SJSA1 (cell line): ENCODE measurements at regions not wholly inside any gene's neighbourhood (a gene's known extent, or its start where the extent isn't known, plus 50 kb on each side); places are given as distances from the start of the nearest gene placed in this dataset.
A peak's percentile ranks its signal among the peaks of the same experiment; 100 is the strongest.

Experiments used
- DNase-seq, 2 experiments: peaks; one replicate each; pipeline ENCODE4 v3.0.0-alpha.2; 2015 to 2020; ENCODE audit warnings: low spot score in 2 of 2, low read depth in 1 of 2
- H3K27ac ChIP-seq: fragments of 250-450 bp; sonication (Bioruptor Pico); 2 replicates; pipeline ENCODE4 v1.5.1; 2020; ENCODE audit warnings: mild to moderate bottlenecking, moderate library complexity
- H3K27me3 ChIP-seq: fragments of 250-450 bp; sonication (Bioruptor Pico); replicated peaks from 2 replicates; pipeline ENCODE4 v1.5.1; 2020; ENCODE audit warnings: mild to moderate bottlenecking, moderate library complexity
- H3K36me3 ChIP-seq: fragments of 250-450 bp; sonication (Bioruptor Pico); 2 replicates; pipeline ENCODE4 v1.5.1; 2020; ENCODE audit warnings: mild to moderate bottlenecking
- H3K4me1 ChIP-seq: fragments of 250-450 bp; sonication (Bioruptor Pico); replicated peaks from 2 replicates; pipeline ENCODE4 v1.6.1; 2021; ENCODE audit warnings: mild to moderate bottlenecking
- H3K4me3 ChIP-seq: fragments of 250-450 bp; sonication (Bioruptor Pico); 2 replicates; pipeline ENCODE4 v1.5.1; 2020; ENCODE audit warnings: mild to moderate bottlenecking
- H3K9me3 ChIP-seq: fragments of 250-450 bp; sonication (Bioruptor Pico); replicated peaks from 2 replicates; pipeline ENCODE4 v1.5.1; 2020; ENCODE audit warnings: mild to moderate bottlenecking

DNA sequence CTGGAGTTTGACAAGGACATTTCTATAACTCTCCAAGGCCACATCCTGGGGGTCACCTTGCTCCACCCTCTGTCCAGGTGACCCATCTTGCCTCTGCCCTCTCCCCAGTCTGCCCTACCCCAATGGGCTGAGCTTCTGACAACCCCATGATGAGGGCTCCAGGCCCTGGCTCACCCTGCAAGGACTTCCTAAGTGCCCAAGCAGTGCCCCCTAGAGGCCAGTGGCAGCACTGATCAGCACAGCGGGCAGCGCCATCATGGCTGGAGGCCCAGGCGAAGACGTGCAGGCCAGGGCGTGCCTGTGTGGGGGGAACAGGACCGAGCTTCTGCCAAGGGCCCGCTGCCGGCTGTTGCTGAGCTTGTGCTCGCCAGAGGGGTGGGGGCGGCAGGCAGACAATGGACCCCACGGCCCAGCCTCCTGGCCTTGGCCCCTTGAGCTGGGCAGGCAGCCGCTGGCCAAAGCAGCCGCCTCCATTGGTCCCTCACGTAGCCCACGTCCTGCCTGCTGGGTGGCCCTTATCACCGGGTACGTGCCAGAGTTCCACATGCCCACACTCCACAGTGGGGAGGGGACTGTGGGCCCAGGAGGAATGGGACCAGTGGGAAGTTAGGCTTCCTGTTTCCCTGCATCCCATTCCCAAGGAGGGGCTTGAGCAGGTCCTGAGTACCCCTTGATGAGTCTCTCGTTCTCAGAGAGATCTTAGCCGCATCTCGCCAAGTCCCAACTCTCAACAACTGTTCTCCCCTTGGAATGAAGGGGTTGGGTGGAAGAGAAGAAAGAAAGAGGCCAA, 64.3 kb downstream of the MRPL14 start:
- peaks cover 67% of the 10 kb centered on the region for H3K4me1 ChIP-seq
- H3K27ac ChIP-seq: no peak overlapping the region
- no peaks in the 10 kb centered on the region for H3K9me3 ChIP-seq
- no peaks in the 10 kb centered on the region for H3K36me3 ChIP-seq
- no peak overlapping the region for H3K4me3 ChIP-seq
- H3K27me3 ChIP-seq: no peaks in the 10 kb centered on the region
- DNase-seq: no peak

GRCh38 chr6:44062105-44062770, 65.0 kb downstream of the MRPL14 start:
- Histone ChIP-seq H3K27ac (no peak overlapping the region), H3K27me3 (no peaks in the 10 kb centered on the region), H3K36me3 (no peaks in the 10 kb centered on the region), H3K4me1 (peaks cover 68% of the 10 kb centered on the region), H3K9me3 (no peaks in the 10 kb centered on the region), H3K4me3 (no peak overlapping the region)
- no peak for DNase-seq

- H3K4me3 ChIP-seq: no peak overlapping the region
- no peaks in the 10 kb centered on the region for H3K27me3 ChIP-seq
- no peaks in the 10 kb centered on the region for H3K9me3 ChIP-seq
- no peak overlapping the region for H3K27ac ChIP-seq
- DNase-seq: no peak
- no peaks in the 10 kb centered on the region for H3K36me3 ChIP-seq
- peaks cover 70% of the 10 kb centered on the region for H3K4me1 ChIP-seq
Observed at GRCh38 chr6:44061375-44062104, 65.7 kb downstream of the MRPL14 start.

DNA sequence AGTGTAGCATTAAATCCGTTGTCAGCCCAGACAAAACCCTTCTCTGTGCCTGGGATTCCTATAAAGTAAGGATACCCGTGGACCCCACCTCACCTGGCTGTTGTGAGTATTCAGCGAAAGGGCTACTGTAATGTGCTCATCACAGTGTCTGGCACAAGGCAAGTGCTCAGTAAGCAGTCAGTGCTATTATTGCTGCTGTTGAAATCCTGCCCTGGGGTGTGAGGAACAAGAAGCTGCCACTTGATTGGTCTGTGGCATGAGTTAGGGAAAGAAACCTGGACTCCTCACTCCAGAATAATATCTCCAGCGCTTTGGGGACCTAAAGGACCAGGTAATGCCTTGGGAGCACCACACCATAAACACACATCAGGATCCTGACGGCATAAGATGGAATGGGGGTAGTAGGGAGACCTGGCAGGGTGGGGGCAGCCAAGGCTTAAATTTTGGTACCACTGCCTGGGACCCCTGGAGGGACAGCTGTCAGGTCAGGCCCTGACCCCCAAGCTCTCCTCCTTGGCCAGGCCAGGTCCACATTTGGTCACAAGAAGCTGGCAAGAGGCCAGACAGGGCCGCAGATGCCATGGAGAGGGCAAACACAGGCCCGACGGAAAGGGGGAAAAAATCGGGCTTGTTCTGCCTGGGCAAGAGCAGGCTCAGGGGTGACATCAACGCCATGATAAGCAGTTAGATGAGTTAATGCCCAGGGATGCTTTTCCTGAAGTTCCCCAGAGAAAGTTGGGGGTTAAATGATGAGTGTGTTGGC, 66.5 kb downstream of the MRPL14 start:
- Histone ChIP-seq H3K9me3 (no peaks in the 10 kb centered on the region), H3K27ac (no peak overlapping the region), H3K4me1 (peaks cover 71% of the 10 kb centered on the region), H3K27me3 (no peaks in the 10 kb centered on the region), H3K36me3 (no peaks in the 10 kb centered on the region), H3K4me3 (no peak overlapping the region)
- no peak for DNase-seq

- Histone ChIP-seq H3K9me3 (no peaks in the 10 kb centered on the region), H3K27me3 (no peaks in the 10 kb centered on the region), H3K4me1 (peaks cover 68% of the 10 kb centered on the region), H3K4me3 (no peak overlapping the region), H3K36me3 (no peaks in the 10 kb centered on the region), H3K27ac (peak overlapping the region; percentile 84)
- DNase-seq: no peak
Observed at GRCh38 chr6:44059359-44060346, 67.6 kb downstream of the MRPL14 start.

- H3K36me3 ChIP-seq: no peaks in the 10 kb centered on the region
- no peaks in the 10 kb centered on the region for H3K27me3 ChIP-seq
- H3K4me3 ChIP-seq: no peak overlapping the region
- peak overlapping the region; percentile 84 for H3K27ac ChIP-seq
- H3K9me3 ChIP-seq: no peaks in the 10 kb centered on the region
- peaks cover 68% of the 10 kb centered on the region for H3K4me1 ChIP-seq
- DNase-seq: peak; percentile 96
Observed at GRCh38 chr6:44058617-44059358, 68.5 kb downstream of the MRPL14 start.

DNA sequence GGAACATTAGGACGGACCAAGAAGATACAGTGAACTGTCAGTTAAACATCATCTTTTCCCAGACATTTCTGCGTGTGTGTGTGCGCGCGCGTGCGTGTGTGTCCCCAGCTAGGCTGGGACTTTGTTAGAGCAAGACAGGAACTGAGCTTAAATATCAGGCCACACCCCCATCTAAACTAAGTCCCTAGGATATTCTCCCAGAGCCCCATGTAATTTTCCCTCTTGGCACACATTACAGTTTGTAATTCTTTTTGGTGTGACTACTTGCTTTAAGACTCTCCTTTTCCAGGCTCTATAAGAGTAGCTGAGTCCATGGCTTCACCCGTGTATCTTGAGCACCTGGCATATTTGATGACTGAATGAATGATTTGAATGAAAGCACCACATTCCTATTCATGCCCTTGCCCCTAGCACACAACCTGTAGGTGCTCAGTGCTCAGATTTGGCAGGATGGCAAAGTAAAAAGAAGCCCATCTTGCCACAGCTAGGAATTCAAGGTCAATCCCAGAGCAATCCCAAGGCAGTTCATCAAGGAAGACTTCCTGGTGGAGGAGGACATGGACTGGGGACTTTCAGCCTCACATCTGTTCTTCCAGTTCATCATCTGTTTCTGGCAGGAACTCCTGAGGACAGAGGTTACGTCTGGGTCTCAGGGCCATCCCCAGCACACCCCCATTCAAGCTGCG, 69.2 kb downstream of the MRPL14 start:
- Histone ChIP-seq H3K27ac (peak overlapping the region; percentile 46), H3K27me3 (no peaks in the 10 kb centered on the region), H3K4me1 (peaks cover 69% of the 10 kb centered on the region), H3K36me3 (no peaks in the 10 kb centered on the region), H3K4me3 (no peak overlapping the region), H3K9me3 (no peaks in the 10 kb centered on the region)
- DNase-seq: no peak

DNA sequence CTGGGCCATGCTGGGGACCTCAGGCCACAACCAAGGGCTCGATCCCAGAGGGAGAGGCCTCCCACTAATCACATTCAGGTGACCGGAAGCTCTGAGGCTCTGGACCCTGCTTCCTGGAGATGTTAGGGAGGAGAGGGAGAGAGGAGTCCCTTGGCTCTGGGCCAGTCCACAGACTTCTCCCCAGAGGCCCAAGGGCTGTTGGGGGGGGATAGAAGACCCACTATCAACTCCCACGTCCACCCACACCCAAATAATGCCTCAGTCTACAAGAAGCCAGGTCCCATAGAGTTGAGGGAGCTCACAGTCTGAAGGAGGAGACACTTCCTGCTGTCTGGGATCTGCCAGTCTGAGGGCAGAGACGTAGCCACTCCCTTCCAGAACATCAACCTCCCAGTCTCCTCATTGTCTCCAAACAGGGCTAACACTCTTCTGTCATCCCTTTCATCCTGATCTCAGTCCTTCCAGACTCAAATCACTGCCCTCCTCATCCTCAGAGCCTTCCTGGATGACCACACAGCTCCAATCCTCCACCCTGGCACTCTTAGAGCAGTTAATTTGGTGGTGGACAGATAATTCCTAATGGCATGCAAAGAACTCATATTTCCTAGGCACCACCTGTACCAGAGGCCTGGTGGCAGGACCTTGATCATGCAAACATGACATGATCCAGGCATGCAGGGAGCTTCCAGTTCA, 69.9 kb downstream of the MRPL14 start:
- DNase-seq: no peak
- peak overlapping the region; percentile 12; the same call in 1 of the 2 replicates for H3K27ac ChIP-seq
- peaks cover 73% of the 10 kb centered on the region for H3K4me1 ChIP-seq
- H3K9me3 ChIP-seq: no peaks in the 10 kb centered on the region
- no peaks in the 10 kb centered on the region for H3K36me3 ChIP-seq
- no peaks in the 10 kb centered on the region for H3K27me3 ChIP-seq
- H3K4me3 ChIP-seq: no peak overlapping the region

GRCh38 chr6:44056392-44057237, 70.6 kb downstream of the MRPL14 start:
- H3K36me3 ChIP-seq: no peaks in the 10 kb centered on the region
- no peaks in the 10 kb centered on the region for H3K27me3 ChIP-seq
- H3K4me3 ChIP-seq: no peak overlapping the region
- no peak for DNase-seq
- no peaks in the 10 kb centered on the region for H3K9me3 ChIP-seq
- 0 out of 2 replicates have a peak overlapping the region, but pooled peaks have one; percentile 12 for H3K27ac ChIP-seq
- peaks cover 76% of the 10 kb centered on the region for H3K4me1 ChIP-seq

GRCh38 chr6:44054721-44055559, 72.3 kb downstream of the MRPL14 start:
- peak overlapping the region; percentile 74 for H3K27ac ChIP-seq
- H3K4me1 ChIP-seq: peaks cover 88% of the 10 kb centered on the region
- H3K9me3 ChIP-seq: no peaks in the 10 kb centered on the region
- no peak overlapping the region for H3K4me3 ChIP-seq
- DNase-seq: peak; percentile 86 to 87
- H3K36me3 ChIP-seq: no peaks in the 10 kb centered on the region
- no peaks in the 10 kb centered on the region for H3K27me3 ChIP-seq
